AG09319 (cell line): ENCODE measurements at regions not wholly inside any gene's neighbourhood (a gene's known extent, or its start where the extent isn't known, plus 50 kb on each side); places are given as distances from the start of the nearest gene placed in this dataset.

Source experiments
- DNase-seq: peaks from one replicate; pipeline ENCODE4 v3.0.0-alpha.2; 2010; ENCODE audit warnings: low read depth; ENCODE audit errors: extremely low read depth
- CTCF ChIP-seq: IDR thresholded peaks from 2 replicates; pipeline ENCODE4 v1.5.1; 2011; ENCODE audit warnings: low read depth, mild to moderate bottlenecking, inconsistent platforms, low read length, moderate library complexity

GRCh38 chr4:29047341-29048041, 1672.7 kb upstream of the PCDH7 start:
- DNase-seq: no peak

GRCh38 chr4:29051381-29051965, 1668.7 kb upstream of the PCDH7 start:
- DNase-seq: no peak
- TF ChIP-seq CTCF: no peak

More at GRCh38 chr4:29047341-29048041, 1672.7 kb upstream of the PCDH7 start:
- no peak for TF ChIP-seq CTCF

- no peak for DNase-seq
- no peak for TF ChIP-seq CTCF
These were observed 1667.9 kb upstream of the PCDH7 start for GRCh38 chr4:29052266-29052665.

- DNase-seq: no peak
- TF ChIP-seq CTCF: no peak
These were observed 1661.6 kb upstream of the PCDH7 start for GRCh38 chr4:29058531-29058930.

- DNase-seq: no peak
- TF ChIP-seq CTCF: no peak
These were observed 1653.3 kb upstream of the PCDH7 start for GRCh38 chr4:29066861-29067260.

- no peak for TF ChIP-seq CTCF
- no peak for DNase-seq
These were observed 1646.6 kb upstream of the PCDH7 start for GRCh38 chr4:29073571-29073970.

GRCh38 chr4:29075366-29075765, 1644.8 kb upstream of the PCDH7 start:
- TF ChIP-seq CTCF: no peak
- DNase-seq: no peak
